ENCODE measurements at regions not wholly inside any gene's neighbourhood (a gene's known extent, or its start where the extent isn't known, plus 50 kb on each side); places are given as distances from the start of the nearest gene placed in this dataset.

DNA sequence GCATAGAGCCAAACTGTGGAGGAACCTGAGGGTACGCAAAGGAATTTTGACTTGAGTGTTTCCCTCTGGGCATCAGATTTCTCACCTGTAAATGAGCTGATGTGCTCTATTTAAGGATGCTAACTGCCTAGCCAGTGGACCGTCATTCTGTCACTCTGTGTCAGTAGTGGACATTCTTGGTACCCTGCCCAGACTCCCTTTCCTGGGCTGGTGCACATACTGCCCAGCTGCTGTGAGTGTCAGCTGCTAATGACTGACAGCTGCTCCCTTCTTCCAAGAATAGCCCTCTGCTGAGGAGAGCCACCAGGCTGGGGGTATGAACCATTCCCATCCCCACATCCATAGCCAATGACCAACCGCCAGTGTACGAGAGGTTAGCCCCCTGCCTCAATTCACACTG is 193.1 kb upstream of the DAB1 start:
- TF ChIP-seq, protein P1, sequence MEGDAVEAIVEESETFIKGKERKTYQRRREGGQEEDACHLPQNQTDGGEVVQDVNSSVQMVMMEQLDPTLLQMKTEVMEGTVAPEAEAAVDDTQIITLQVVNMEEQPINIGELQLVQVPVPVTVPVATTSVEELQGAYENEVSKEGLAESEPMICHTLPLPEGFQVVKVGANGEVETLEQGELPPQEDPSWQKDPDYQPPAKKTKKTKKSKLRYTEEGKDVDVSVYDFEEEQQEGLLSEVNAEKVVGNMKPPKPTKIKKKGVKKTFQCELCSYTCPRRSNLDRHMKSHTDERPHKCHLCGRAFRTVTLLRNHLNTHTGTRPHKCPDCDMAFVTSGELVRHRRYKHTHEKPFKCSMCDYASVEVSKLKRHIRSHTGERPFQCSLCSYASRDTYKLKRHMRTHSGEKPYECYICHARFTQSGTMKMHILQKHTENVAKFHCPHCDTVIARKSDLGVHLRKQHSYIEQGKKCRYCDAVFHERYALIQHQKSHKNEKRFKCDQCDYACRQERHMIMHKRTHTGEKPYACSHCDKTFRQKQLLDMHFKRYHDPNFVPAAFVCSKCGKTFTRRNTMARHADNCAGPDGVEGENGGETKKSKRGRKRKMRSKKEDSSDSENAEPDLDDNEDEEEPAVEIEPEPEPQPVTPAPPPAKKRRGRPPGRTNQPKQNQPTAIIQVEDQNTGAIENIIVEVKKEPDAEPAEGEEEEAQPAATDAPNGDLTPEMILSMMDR (IDR thresholded peaks at IDR 0.05; ENCODE audit: low read depth, low read length, missing input control) = no peak
- Histone ChIP-seq H3K4me1 (ENCODE audit: control insufficient read depth in 4 of 4, insufficient read depth in 4 of 4, low read length in 3 of 4) (no peaks in the 10 kb centered on the region), H3K36me3 (ENCODE audit: control insufficient read depth in 4 of 4, insufficient read depth in 3 of 4, low read depth in 1 of 4, low read length in 3 of 4) (no peaks in the 10 kb centered on the region), H3K4me3 (ENCODE audit: low read depth in 1 of 3, low read length in 3 of 3) (no peak overlapping the region), H3K27me3 (ENCODE audit: control insufficient read depth in 4 of 4, insufficient read depth in 4 of 4, low read length in 3 of 4) (no peaks in the 10 kb centered on the region), H3K9ac (ENCODE audit: low read depth in 1 of 2, low read length in 2 of 2) (no peak overlapping the region), H3K9me3 (ENCODE audit: control insufficient read depth in 4 of 4, low read length in 3 of 4) (no peaks in the 10 kb centered on the region), H3K27ac (ENCODE audit: low read depth in 1 of 2, low read length in 2 of 2) (no peak overlapping the region)
- no peak for DNase-seq (ENCODE audit: low spot score)
- 92% methylated on average over 4 of the region's 4 CpGs for WGBS

DNA sequence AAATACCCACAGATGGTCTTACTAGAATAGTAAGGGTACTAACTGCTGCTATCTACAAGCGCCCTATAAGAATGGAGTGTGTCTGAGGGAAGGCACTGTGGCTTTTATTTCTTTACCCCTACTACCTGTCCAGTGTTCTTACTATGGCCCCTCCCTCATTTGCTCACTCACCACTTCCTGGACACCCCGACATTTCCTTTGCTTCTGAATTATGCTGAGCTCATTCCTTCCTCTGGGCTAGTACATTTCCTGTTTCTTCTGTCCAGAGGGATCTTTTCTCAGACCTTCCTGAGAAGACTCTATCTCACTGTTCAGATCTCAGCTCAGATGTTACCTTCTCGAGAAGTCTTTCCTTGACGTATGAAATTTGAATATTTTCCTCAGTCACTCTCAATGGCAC is 192.1 kb upstream of the DAB1 start:
- TF ChIP-seq JUND (IDR thresholded peaks at IDR 0.05) = no peak
- Histone ChIP-seq H3K27ac (ENCODE audit: low read depth in 1 of 2, low read length in 2 of 2) (no peak overlapping the region), H3K27me3 (ENCODE audit: control insufficient read depth in 4 of 4, insufficient read depth in 4 of 4, low read length in 3 of 4) (no peaks in the 10 kb centered on the region), H3K9me3 (ENCODE audit: control insufficient read depth in 4 of 4, low read length in 3 of 4) (no peaks in the 10 kb centered on the region), H3K4me3 (ENCODE audit: low read depth in 1 of 3, low read length in 3 of 3) (no peak overlapping the region), H3K36me3 (ENCODE audit: control insufficient read depth in 4 of 4, insufficient read depth in 3 of 4, low read depth in 1 of 4, low read length in 3 of 4) (no peaks in the 10 kb centered on the region), H3K4me1 (ENCODE audit: control insufficient read depth in 4 of 4, insufficient read depth in 4 of 4, low read length in 3 of 4) (no peaks in the 10 kb centered on the region), H3K9ac (ENCODE audit: low read depth in 1 of 2, low read length in 2 of 2) (no peak overlapping the region)
- 79% methylated on average over 4 of the region's 4 CpGs for WGBS
- DNase-seq (ENCODE audit: low spot score) = no peak

GRCh38 chr1:57612833-57613232 is 189.0 kb upstream of the DAB1 start:
- no peak for DNase-seq (ENCODE audit: low spot score)
- no peak overlapping the region for H3K4me3 ChIP-seq (ENCODE audit: low read depth in 1 of 3, low read length in 3 of 3)
- H3K27ac ChIP-seq (ENCODE audit: low read depth in 1 of 2, low read length in 2 of 2) = no peak overlapping the region
- no peaks in the 10 kb centered on the region for H3K9me3 ChIP-seq (ENCODE audit: control insufficient read depth in 4 of 4, low read length in 3 of 4)
- 84% methylated on average over 2 of the region's 2 CpGs for WGBS
- no peaks in the 10 kb centered on the region for H3K36me3 ChIP-seq (ENCODE audit: control insufficient read depth in 4 of 4, insufficient read depth in 3 of 4, low read depth in 1 of 4, low read length in 3 of 4)
- H3K4me1 ChIP-seq (ENCODE audit: control insufficient read depth in 4 of 4, insufficient read depth in 4 of 4, low read length in 3 of 4) = no peaks in the 10 kb centered on the region
- H3K27me3 ChIP-seq (ENCODE audit: control insufficient read depth in 4 of 4, insufficient read depth in 4 of 4, low read length in 3 of 4) = peaks cover 0 to 4% (median 0%) of the 10 kb centered on the region in 4 donors
- no peak overlapping the region for H3K9ac ChIP-seq (ENCODE audit: low read depth in 1 of 2, low read length in 2 of 2)
- TF ChIP-seq TAF1 (conservative IDR thresholded peaks at IDR 0.05) = no peak
- no peak for TF ChIP-seq YY1 (IDR thresholded peaks at IDR 0.05)
- TF ChIP-seq FOXA2 (IDR thresholded peaks at IDR 0.05) = no peak
- TF ChIP-seq NR2F2 (IDR thresholded peaks at IDR 0.05) = no peak
- TF ChIP-seq, protein P2, sequence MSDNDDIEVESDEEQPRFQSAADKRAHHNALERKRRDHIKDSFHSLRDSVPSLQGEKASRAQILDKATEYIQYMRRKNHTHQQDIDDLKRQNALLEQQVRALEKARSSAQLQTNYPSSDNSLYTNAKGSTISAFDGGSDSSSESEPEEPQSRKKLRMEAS (IDR thresholded peaks at IDR 0.05) = no peak
- TF ChIP-seq, protein P3, sequence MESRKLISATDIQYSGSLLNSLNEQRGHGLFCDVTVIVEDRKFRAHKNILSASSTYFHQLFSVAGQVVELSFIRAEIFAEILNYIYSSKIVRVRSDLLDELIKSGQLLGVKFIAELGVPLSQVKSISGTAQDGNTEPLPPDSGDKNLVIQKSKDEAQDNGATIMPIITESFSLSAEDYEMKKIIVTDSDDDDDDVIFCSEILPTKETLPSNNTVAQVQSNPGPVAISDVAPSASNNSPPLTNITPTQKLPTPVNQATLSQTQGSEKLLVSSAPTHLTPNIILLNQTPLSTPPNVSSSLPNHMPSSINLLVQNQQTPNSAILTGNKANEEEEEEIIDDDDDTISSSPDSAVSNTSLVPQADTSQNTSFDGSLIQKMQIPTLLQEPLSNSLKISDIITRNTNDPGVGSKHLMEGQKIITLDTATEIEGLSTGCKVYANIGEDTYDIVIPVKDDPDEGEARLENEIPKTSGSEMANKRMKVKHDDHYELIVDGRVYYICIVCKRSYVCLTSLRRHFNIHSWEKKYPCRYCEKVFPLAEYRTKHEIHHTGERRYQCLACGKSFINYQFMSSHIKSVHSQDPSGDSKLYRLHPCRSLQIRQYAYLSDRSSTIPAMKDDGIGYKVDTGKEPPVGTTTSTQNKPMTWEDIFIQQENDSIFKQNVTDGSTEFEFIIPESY (IDR thresholded peaks at IDR 0.05) = no peak
- TF ChIP-seq, protein P1 (IDR thresholded peaks at IDR 0.05; ENCODE audit: low read depth, low read length, missing input control) = no peak
- no peak for TF ChIP-seq ATF3 (IDR thresholded peaks at IDR 0.05)
- no peak for TF ChIP-seq REST (IDR thresholded peaks at IDR 0.05)

Measured in liver (tissue), 8 donors.